ENCODE measurements at regions not wholly inside any gene's neighbourhood (a gene's known extent, or its start where the extent isn't known, plus 50 kb on each side); places are given as distances from the start of the nearest gene placed in this dataset.
A peak's percentile ranks its signal among the peaks of the same experiment; 100 is the strongest.

GRCh38 chr2:163541943-163542342 is 193.9 kb downstream of the FIGN start:
- no peaks in the 10 kb centered on the region for H3K36me3 Mint-ChIP-seq (ENCODE audit: insufficient read depth, unreplicated experiment)
- intact Hi-C loops (cut with micrococcal nuclease): no loop called here
- CTCF ChIA-PET: no interaction called here
- DNase-seq (ENCODE audit: unreplicated experiment): no peak
- no peaks in the 10 kb centered on the region for H3K27me3 Mint-ChIP-seq (ENCODE audit: insufficient read depth, unreplicated experiment)
- no peaks in the 10 kb centered on the region for H3K9me3 Mint-ChIP-seq (ENCODE audit: unreplicated experiment)
- no peak overlapping the region for H3K27ac Mint-ChIP-seq (ENCODE audit: low read depth, unreplicated experiment)
- TF ChIP-seq CTCF (IDR thresholded peaks at IDR 0.05; ENCODE audit: unreplicated experiment): no peak
- POLR2A ChIA-PET: no interaction called here
- no peaks in the 10 kb centered on the region for H3K4me1 Mint-ChIP-seq (ENCODE audit: insufficient read depth, unreplicated experiment)
- no peak overlapping the region for H3K4me3 Mint-ChIP-seq (ENCODE audit: unreplicated experiment)
- no TSS peak for BruUV-seq (replicated peaks)

- Mint-ChIP-seq H3K27me3 (ENCODE audit: insufficient read depth, unreplicated experiment) (no peaks in the 10 kb centered on the region), H3K36me3 (ENCODE audit: insufficient read depth, unreplicated experiment) (no peaks in the 10 kb centered on the region), H3K27ac (ENCODE audit: low read depth, unreplicated experiment) (no peak overlapping the region), H3K4me1 (ENCODE audit: insufficient read depth, unreplicated experiment) (no peaks in the 10 kb centered on the region), H3K4me3 (ENCODE audit: unreplicated experiment) (no peak overlapping the region), H3K9me3 (ENCODE audit: unreplicated experiment) (no peaks in the 10 kb centered on the region)
- TF ChIP-seq CTCF (IDR thresholded peaks at IDR 0.05; ENCODE audit: unreplicated experiment): no peak
- ChIA-PET CTCF (no interaction called here), POLR2A (no interaction called here)
- no TSS peak for BruUV-seq (replicated peaks)
- intact Hi-C loops (cut with micrococcal nuclease): no loop called here
- DNase-seq (ENCODE audit: unreplicated experiment): no peak
Measured at GRCh38 chr2:163541495-163541894, 194.3 kb downstream of the FIGN start.

- CTCF ChIA-PET: interaction anchor here (0.7 kb wide), 1 partner anchor 30 kb away, joined by 3 read pairs; no protein-coding TSS in a partner anchor
- peaks cover 9% of the 10 kb centered on the region for H3K9me3 Mint-ChIP-seq (ENCODE audit: unreplicated experiment)
- no peaks in the 10 kb centered on the region for H3K4me1 Mint-ChIP-seq (ENCODE audit: insufficient read depth, unreplicated experiment)
- no peak overlapping the region for H3K4me3 Mint-ChIP-seq (ENCODE audit: unreplicated experiment)
- no peaks in the 10 kb centered on the region for H3K27me3 Mint-ChIP-seq (ENCODE audit: insufficient read depth, unreplicated experiment)
- H3K27ac Mint-ChIP-seq (ENCODE audit: low read depth, unreplicated experiment): no peak overlapping the region
- no TSS peak for BruUV-seq (replicated peaks)
- no peaks in the 10 kb centered on the region for H3K36me3 Mint-ChIP-seq (ENCODE audit: insufficient read depth, unreplicated experiment)
- intact Hi-C loops (cut with micrococcal nuclease): no loop called here
- POLR2A ChIA-PET: no interaction called here
- no peak for DNase-seq (ENCODE audit: unreplicated experiment)
- no peak for TF ChIP-seq CTCF (IDR thresholded peaks at IDR 0.05; ENCODE audit: unreplicated experiment)
Measured at GRCh38 chr2:163528640-163529217, 207.1 kb downstream of the FIGN start.

GRCh38 chr2:163527381-163527780 is 208.4 kb downstream of the FIGN start:
- H3K27ac Mint-ChIP-seq (ENCODE audit: low read depth, unreplicated experiment): peak overlapping the region; percentile 17
- intact Hi-C loops (cut with micrococcal nuclease): no loop called here
- BruUV-seq (replicated peaks): no TSS peak
- ChIA-PET POLR2A (no interaction called here), CTCF (no interaction called here)
- H3K4me1 Mint-ChIP-seq (ENCODE audit: insufficient read depth, unreplicated experiment): no peaks in the 10 kb centered on the region
- H3K27me3 Mint-ChIP-seq (ENCODE audit: insufficient read depth, unreplicated experiment): no peaks in the 10 kb centered on the region
- H3K36me3 Mint-ChIP-seq (ENCODE audit: insufficient read depth, unreplicated experiment): no peaks in the 10 kb centered on the region
- TF ChIP-seq CTCF (IDR thresholded peaks at IDR 0.05; ENCODE audit: unreplicated experiment): no peak
- DNase-seq (ENCODE audit: unreplicated experiment): no peak
- H3K9me3 Mint-ChIP-seq (ENCODE audit: unreplicated experiment): peaks cover 20% of the 10 kb centered on the region
- H3K4me3 Mint-ChIP-seq (ENCODE audit: unreplicated experiment): no peak overlapping the region
